GM12892 (cell line): ENCODE measurements at regions not wholly inside any gene's neighbourhood (a gene's known extent, or its start where the extent isn't known, plus 50 kb on each side); places are given as distances from the start of the nearest gene placed in this dataset.

Experiments
- POLR2A ChIP-seq: IDR thresholded peaks from 2 replicates; pipeline ENCODE4 v1.6.1; 2011; ENCODE audit warnings: low read depth, low read length, control low read depth
- TAF1 ChIP-seq: IDR thresholded peaks from 2 replicates; pipeline ENCODE4 v1.6.1; 2011; ENCODE audit warnings: low read depth, mild to moderate bottlenecking, control low read depth, low read length, borderline replicate concordance

DNA sequence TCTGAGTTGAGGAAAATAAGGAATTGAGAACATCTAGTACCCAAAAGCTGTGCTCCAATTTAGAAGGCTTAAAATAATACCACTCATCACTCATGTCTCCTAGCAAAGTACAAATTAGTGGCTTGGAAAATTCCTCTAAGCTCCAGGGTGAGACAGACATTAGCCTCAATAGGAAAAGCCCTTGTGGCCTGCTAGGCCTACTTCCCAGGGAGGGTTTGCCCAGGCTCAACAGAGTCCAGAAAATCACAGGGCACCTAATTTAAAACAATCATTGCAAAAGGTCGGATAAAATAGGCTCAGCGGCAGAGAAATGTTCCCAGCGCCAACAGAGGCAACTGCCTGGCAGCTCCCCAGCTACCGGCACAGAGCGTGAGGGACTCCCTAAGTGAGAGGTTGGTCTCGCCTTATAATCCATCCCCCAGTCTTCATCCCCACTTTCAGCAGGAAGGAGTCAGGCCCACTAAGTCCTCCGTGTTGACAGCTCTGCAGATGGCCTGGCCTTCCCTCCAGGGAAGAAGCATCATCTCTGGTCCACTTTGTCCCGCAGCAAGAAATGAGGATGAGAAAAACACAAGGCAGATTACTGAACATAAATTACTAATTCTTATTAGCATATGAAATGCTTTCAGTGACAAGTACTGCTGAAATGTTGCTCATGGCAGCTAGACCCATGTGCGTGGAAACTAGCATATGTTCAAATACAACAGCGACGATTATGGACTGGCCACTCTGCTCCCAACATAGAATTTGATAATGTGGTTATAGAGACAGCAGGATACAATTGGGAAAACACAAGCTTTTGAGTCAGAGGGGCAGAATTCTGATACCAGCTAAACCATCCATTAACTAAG lies 1177.7 kb upstream of the AUTS2 start:
- TF ChIP-seq POLR2A (no peak), TAF1 (no peak)
